ENCODE measurements at regions not wholly inside any gene's neighbourhood (a gene's known extent, or its start where the extent isn't known, plus 50 kb on each side); places are given as distances from the start of the nearest gene placed in this dataset.

DNA sequence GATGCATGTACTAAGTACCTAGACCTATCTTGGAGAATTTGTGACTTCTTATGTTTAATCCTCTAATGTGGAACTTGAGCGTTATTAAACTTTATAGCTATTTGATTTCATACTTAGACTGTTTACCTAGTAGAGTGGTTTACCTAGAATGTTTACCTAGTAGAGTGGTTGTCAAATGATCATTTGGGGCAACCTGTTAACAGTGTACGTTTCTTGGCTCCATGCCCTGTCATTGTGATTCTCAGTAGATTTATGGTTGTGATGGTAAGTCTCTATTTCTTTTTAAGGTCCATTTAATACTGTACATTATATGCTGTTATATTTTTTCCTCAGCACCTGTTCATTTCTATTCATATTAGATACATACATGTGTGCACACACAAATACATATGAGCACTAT, 233.0 kb upstream of the MAD2L1 start:
- dilution Hi-C loops (cut with HindIII; ENCODE audit: low sequenced_read_pairs, unreplicated experiment) = no loop called here
- Histone ChIP-seq H4K91ac (ENCODE audit: insufficient read depth, low read depth, low read length) (no peak overlapping the region), H3K79me1 (ENCODE audit: low read depth in 1 of 2, low read length in 2 of 2) (no peaks in the 10 kb centered on the region), H2AFZ (replicated peaks; ENCODE audit: low read length, poor library complexity) (no peak overlapping the region), H2BK20ac (ENCODE audit: low read depth, low read length) (no peak overlapping the region), H3K14ac (replicated peaks; ENCODE audit: low read depth, low read length) (no peak overlapping the region), H3K36me3 (ENCODE audit: control insufficient read depth, insufficient read depth, low read length) (no peaks in the 10 kb centered on the region), H2AK9ac (replicated peaks; ENCODE audit: low read depth, low read length, poor library complexity) (no peak overlapping the region), H2AK5ac (ENCODE audit: low read depth, low read length) (no peak overlapping the region), H2BK120ac (ENCODE audit: low read depth, low read length) (no peak overlapping the region), H4K8ac (ENCODE audit: low read depth in 2 of 2, low read length in 2 of 2) (no peak overlapping the region), H3K27ac (ENCODE audit: insufficient read depth, low read length) (no peak overlapping the region), H4K5ac (ENCODE audit: low read depth, low read length) (no peak overlapping the region), H4K20me1 (ENCODE audit: insufficient read depth, low read length) (no peaks in the 10 kb centered on the region), H3K56ac (ENCODE audit: extremely low read depth, insufficient read depth, low read length) (no peak overlapping the region), H3K18ac (ENCODE audit: low read depth, low read length) (no peak overlapping the region), H3K9me3 (ENCODE audit: control insufficient read depth, insufficient read depth, low read length) (no peaks in the 10 kb centered on the region), H2BK5ac (ENCODE audit: low read depth, low read length, poor library complexity, severe bottlenecking) (no peak overlapping the region), H2BK15ac (ENCODE audit: low read depth, low read length) (no peak overlapping the region), H3K4me2 (ENCODE audit: low read depth, low read length) (no peak overlapping the region), H3K27me3 (ENCODE audit: control insufficient read depth, insufficient read depth, low read length) (no peaks in the 10 kb centered on the region), H3K4ac (ENCODE audit: low read depth, low read length) (no peak overlapping the region), H3K9ac (ENCODE audit: low read depth, low read length) (no peak overlapping the region), H3K23ac (ENCODE audit: low read depth, low read length) (no peak overlapping the region), H3K4me1 (ENCODE audit: control insufficient read depth, insufficient read depth, low read length) (no peaks in the 10 kb centered on the region), H3K9me1 (ENCODE audit: insufficient read depth, low read length) (no peaks in the 10 kb centered on the region), H3K4me3 (ENCODE audit: insufficient read depth, low read depth, low read length) (no peak overlapping the region)
- in situ Hi-C loops (cut with MboI; ENCODE audit: low sequenced_read_pairs) = no loop called here
- DNase-seq (no peak), ATAC-seq (ENCODE audit: low read depth) (no peak)
- ChIA-PET POLR2A (ENCODE audit: unreplicated experiment) (no interaction called here), CTCF (no interaction called here)
- TF ChIP-seq NFE2L2 (IDR thresholded peaks at IDR 0.05; ENCODE audit: low read depth, low read length) = no peak
- TF ChIP-seq RCOR1 (IDR thresholded peaks at IDR 0.05; ENCODE audit: insufficient replicate concordance, low read length) = no peak
- TF ChIP-seq, protein P1, sequence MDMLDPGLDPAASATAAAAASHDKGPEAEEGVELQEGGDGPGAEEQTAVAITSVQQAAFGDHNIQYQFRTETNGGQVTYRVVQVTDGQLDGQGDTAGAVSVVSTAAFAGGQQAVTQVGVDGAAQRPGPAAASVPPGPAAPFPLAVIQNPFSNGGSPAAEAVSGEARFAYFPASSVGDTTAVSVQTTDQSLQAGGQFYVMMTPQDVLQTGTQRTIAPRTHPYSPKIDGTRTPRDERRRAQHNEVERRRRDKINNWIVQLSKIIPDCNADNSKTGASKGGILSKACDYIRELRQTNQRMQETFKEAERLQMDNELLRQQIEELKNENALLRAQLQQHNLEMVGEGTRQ (IDR thresholded peaks at IDR 0.05; ENCODE audit: low read depth, low read length) = no peak
- TF ChIP-seq SMC3 (IDR thresholded peaks at IDR 0.05; ENCODE audit: low read depth, low read length) = no peak
- TF ChIP-seq BHLHE40 (IDR thresholded peaks at IDR 0.05; ENCODE audit: low read depth, low read length) = no peak
- no peak for TF ChIP-seq RFX5 (IDR thresholded peaks at IDR 0.05; ENCODE audit: low read depth, low read length)
- no peak for TF ChIP-seq MXI1 (IDR thresholded peaks at IDR 0.05; ENCODE audit: borderline replicate concordance, low read depth, low read length)
- TF ChIP-seq POLR2A (IDR thresholded peaks at IDR 0.05; ENCODE audit: low read depth, low read length) = no peak
- TF ChIP-seq CHD1 (IDR thresholded peaks at IDR 0.05; ENCODE audit: low read depth, low read length) = no peak
- TF ChIP-seq MAZ (IDR thresholded peaks at IDR 0.05; ENCODE audit: borderline replicate concordance, low read depth, low read length) = no peak
- no peak for TF ChIP-seq RAD21 (IDR thresholded peaks at IDR 0.05; ENCODE audit: low read length)
- TF ChIP-seq, protein P2, sequence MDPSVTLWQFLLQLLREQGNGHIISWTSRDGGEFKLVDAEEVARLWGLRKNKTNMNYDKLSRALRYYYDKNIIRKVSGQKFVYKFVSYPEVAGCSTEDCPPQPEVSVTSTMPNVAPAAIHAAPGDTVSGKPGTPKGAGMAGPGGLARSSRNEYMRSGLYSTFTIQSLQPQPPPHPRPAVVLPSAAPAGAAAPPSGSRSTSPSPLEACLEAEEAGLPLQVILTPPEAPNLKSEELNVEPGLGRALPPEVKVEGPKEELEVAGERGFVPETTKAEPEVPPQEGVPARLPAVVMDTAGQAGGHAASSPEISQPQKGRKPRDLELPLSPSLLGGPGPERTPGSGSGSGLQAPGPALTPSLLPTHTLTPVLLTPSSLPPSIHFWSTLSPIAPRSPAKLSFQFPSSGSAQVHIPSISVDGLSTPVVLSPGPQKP (IDR thresholded peaks at IDR 0.05; ENCODE audit: borderline replicate concordance, low read depth, low read length) = no peak
- no CpG with 5 or more reads among the region's 2 CpGs for WGBS, 2 experiments (ENCODE audit: extremely low coverage in 2 of 2, insufficient read length in 1 of 2)
- BruUV-seq (replicated peaks) = no TSS peak
- intact Hi-C loops (cut with micrococcal nuclease) = no loop called here

Measured in IMR-90 (cell line).